HTR-8/SVneo (cell line): ENCODE measurements at regions not wholly inside any gene's neighbourhood (a gene's known extent, or its start where the extent isn't known, plus 50 kb on each side); places are given as distances from the start of the nearest gene placed in this dataset.
"Not testable (repeated sequence)": the region's sequence is repeated elsewhere in the genome, so short reads cannot be mapped to it uniquely, and the experiment has no call there.

ENCODE experiments used
- DNase-seq: peaks from one replicate; pipeline ENCODE4 v3.0.0; 2011; ENCODE audit warnings: low spot score, mixed read lengths; ENCODE audit not compliant: insufficient read length
- FAIRE-seq: peaks from 2 replicates; lab custom pipeline; 2011; peaks lifted over from hg19 to GRCh38; lab: Jason Lieb, UNC

- no peak for FAIRE-seq
Measured at GRCh38 chr17:79560527-79560926, 50.3 kb downstream of the RBFOX3 start.

GRCh38 chr17:79559111-79559887, 51.6 kb downstream of the RBFOX3 start:
- FAIRE-seq (no peak), DNase-seq (no peak)

More at GRCh38 chr17:79560527-79560926, 50.3 kb downstream of the RBFOX3 start:
- no peak for DNase-seq

- DNase-seq: no peak
- FAIRE-seq: no peak
Measured at GRCh38 chr17:79558091-79558900, 52.6 kb downstream of the RBFOX3 start.

- FAIRE-seq (no peak), DNase-seq (no peak)
Measured at GRCh38 chr17:79557276-79558090, 53.4 kb downstream of the RBFOX3 start.

GRCh38 chr17:79556271-79556670, 54.6 kb downstream of the RBFOX3 start:
- DNase-seq (no peak), FAIRE-seq (no peak)

- DNase-seq (no peak), FAIRE-seq (no peak)
Measured at GRCh38 chr17:79555543-79555942, 55.3 kb downstream of the RBFOX3 start.

- FAIRE-seq, DNase-seq: not testable (repeated sequence)
Measured at GRCh38 chr17:79554346-79554745, 56.5 kb downstream of the RBFOX3 start.

- DNase-seq: no peak
- FAIRE-seq: no peak
Measured at GRCh38 chr17:79552824-79553223, 58.0 kb downstream of the RBFOX3 start.

- no peak for FAIRE-seq
- DNase-seq: no peak
Measured at GRCh38 chr17:79552405-79552804, 58.4 kb downstream of the RBFOX3 start.

- DNase-seq (no peak), FAIRE-seq (no peak)
Measured at GRCh38 chr17:79549141-79549915, 61.5 kb downstream of the RBFOX3 start.

GRCh38 chr17:79548116-79548515, 62.7 kb downstream of the RBFOX3 start:
- no peak for DNase-seq
- FAIRE-seq: no peak

- DNase-seq (no peak), FAIRE-seq (no peak)
Measured at GRCh38 chr17:79547586-79547985, 63.3 kb downstream of the RBFOX3 start.

- DNase-seq, FAIRE-seq: not testable (repeated sequence)
Measured at GRCh38 chr17:79547171-79547570, 63.7 kb downstream of the RBFOX3 start.

GRCh38 chr17:79546386-79546785, 64.5 kb downstream of the RBFOX3 start:
- no peak for FAIRE-seq
- DNase-seq: no peak

GRCh38 chr17:79545251-79546005, 65.4 kb downstream of the RBFOX3 start:
- DNase-seq (no peak), FAIRE-seq (no peak)

- FAIRE-seq: no peak
- no peak for DNase-seq
Measured at GRCh38 chr17:79544142-79544914, 66.5 kb downstream of the RBFOX3 start.

GRCh38 chr17:79543531-79543930, 67.3 kb downstream of the RBFOX3 start:
- DNase-seq: no peak
- FAIRE-seq: no peak

- FAIRE-seq: no peak
Measured at GRCh38 chr17:79542718-79543117, 68.1 kb downstream of the RBFOX3 start.

More at GRCh38 chr17:79542718-79543117, 68.1 kb downstream of the RBFOX3 start:
- DNase-seq: no peak
